ENCODE measurements at regions not wholly inside any gene's neighbourhood (a gene's known extent, or its start where the extent isn't known, plus 50 kb on each side); places are given as distances from the start of the nearest gene placed in this dataset.

DNA sequence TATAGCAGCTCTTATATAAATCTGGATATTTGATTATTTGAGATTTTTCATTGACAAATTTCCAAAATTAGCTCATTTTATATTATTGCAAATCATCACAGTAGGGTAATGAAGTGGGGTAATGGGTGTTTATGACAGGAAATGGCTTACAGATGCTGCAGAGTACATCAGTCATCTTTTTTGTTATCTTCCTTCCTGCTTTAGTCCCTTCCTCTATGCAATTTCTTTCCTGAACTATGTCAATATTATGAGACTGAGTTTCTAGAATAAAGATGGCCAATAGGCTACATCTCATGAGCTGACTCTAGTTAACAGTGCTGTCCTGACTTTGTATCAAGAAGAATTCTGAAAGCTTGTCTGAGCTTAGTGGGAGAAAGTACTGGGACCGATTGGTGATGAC lies 244.5 kb downstream of the XPNPEP1 start:
- no peak overlapping the region for H3K18ac ChIP-seq (ENCODE audit: low read depth, low read length)
- no peak overlapping the region for H3K4ac ChIP-seq (ENCODE audit: low read depth, low read length)
- H4K20me1 ChIP-seq (ENCODE audit: insufficient read depth, low read length) = no peaks in the 10 kb centered on the region
- H3K9me1 ChIP-seq (ENCODE audit: insufficient read depth, low read length) = no peaks in the 10 kb centered on the region
- H3K23ac ChIP-seq (ENCODE audit: low read depth, low read length) = no peak overlapping the region
- H3K4me2 ChIP-seq (ENCODE audit: low read depth, low read length) = no peak overlapping the region
- H4K91ac ChIP-seq (ENCODE audit: insufficient read depth, low read depth, low read length) = no peak overlapping the region
- H2AFZ ChIP-seq (replicated peaks; ENCODE audit: low read length, poor library complexity) = no peak overlapping the region
- no peaks in the 10 kb centered on the region for H3K27me3 ChIP-seq (ENCODE audit: control insufficient read depth, insufficient read depth, low read length)
- no peaks in the 10 kb centered on the region for H3K4me1 ChIP-seq (ENCODE audit: control insufficient read depth, insufficient read depth, low read length)
- no peak overlapping the region for H3K56ac ChIP-seq (ENCODE audit: extremely low read depth, insufficient read depth, low read length)
- no peaks in the 10 kb centered on the region for H3K79me1 ChIP-seq (ENCODE audit: low read depth in 1 of 2, low read length in 2 of 2)
- BruUV-seq (replicated peaks) = no TSS peak
- POLR2A ChIA-PET (ENCODE audit: unreplicated experiment) = no interaction called here
- WGBS, 2 experiments (ENCODE audit: extremely low coverage in 2 of 2, insufficient read length in 1 of 2) = no CpG with 5 or more reads among the region's 1 CpG
- ATAC-seq (ENCODE audit: low read depth) (no peak), DNase-seq (no peak)
- H4K5ac ChIP-seq (ENCODE audit: low read depth, low read length) = no peak overlapping the region
- no peak overlapping the region for H3K9ac ChIP-seq (ENCODE audit: low read depth, low read length)
- in situ Hi-C loops (cut with MboI; ENCODE audit: low sequenced_read_pairs) (no loop called here), intact Hi-C loops (cut with micrococcal nuclease) (no loop called here), dilution Hi-C loops (cut with HindIII; ENCODE audit: low sequenced_read_pairs, unreplicated experiment) (no loop called here)
- CTCF ChIA-PET = no interaction called here
- H2AK9ac ChIP-seq (replicated peaks; ENCODE audit: low read depth, low read length, poor library complexity) = no peak overlapping the region
- H3K27ac ChIP-seq (ENCODE audit: insufficient read depth, low read length) = no peak overlapping the region
- H2BK15ac ChIP-seq (ENCODE audit: low read depth, low read length) = no peak overlapping the region
- H2BK20ac ChIP-seq (ENCODE audit: low read depth, low read length) = no peak overlapping the region
- H4K8ac ChIP-seq (ENCODE audit: low read depth in 2 of 2, low read length in 2 of 2) = no peak overlapping the region
- no peak overlapping the region for H3K14ac ChIP-seq (replicated peaks; ENCODE audit: low read depth, low read length)
- no peak for TF ChIP-seq BHLHE40 (IDR thresholded peaks at IDR 0.05; ENCODE audit: low read depth, low read length)
- TF ChIP-seq RFX5 (IDR thresholded peaks at IDR 0.05; ENCODE audit: low read depth, low read length) = no peak
- TF ChIP-seq SMC3 (IDR thresholded peaks at IDR 0.05; ENCODE audit: low read depth, low read length) = no peak
- TF ChIP-seq RAD21 (IDR thresholded peaks at IDR 0.05; ENCODE audit: low read length) = no peak
- TF ChIP-seq, protein P1, sequence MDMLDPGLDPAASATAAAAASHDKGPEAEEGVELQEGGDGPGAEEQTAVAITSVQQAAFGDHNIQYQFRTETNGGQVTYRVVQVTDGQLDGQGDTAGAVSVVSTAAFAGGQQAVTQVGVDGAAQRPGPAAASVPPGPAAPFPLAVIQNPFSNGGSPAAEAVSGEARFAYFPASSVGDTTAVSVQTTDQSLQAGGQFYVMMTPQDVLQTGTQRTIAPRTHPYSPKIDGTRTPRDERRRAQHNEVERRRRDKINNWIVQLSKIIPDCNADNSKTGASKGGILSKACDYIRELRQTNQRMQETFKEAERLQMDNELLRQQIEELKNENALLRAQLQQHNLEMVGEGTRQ (IDR thresholded peaks at IDR 0.05; ENCODE audit: low read depth, low read length) = no peak
- TF ChIP-seq MXI1 (IDR thresholded peaks at IDR 0.05; ENCODE audit: borderline replicate concordance, low read depth, low read length) = no peak
- H3K36me3 ChIP-seq (ENCODE audit: control insufficient read depth, insufficient read depth, low read length) = no peaks in the 10 kb centered on the region
- H2AK5ac ChIP-seq (ENCODE audit: low read depth, low read length) = no peak overlapping the region
- H3K4me3 ChIP-seq (ENCODE audit: insufficient read depth, low read depth, low read length) = no peak overlapping the region
- no peak overlapping the region for H2BK120ac ChIP-seq (ENCODE audit: low read depth, low read length)
- no peak overlapping the region for H2BK5ac ChIP-seq (ENCODE audit: low read depth, low read length, poor library complexity, severe bottlenecking)
- peaks cover 4% of the 10 kb centered on the region; the same call in 1 of the 2 replicates for H3K9me3 ChIP-seq (ENCODE audit: control insufficient read depth, insufficient read depth, low read length)

All from IMR-90 (cell line).